ENCODE measurements at regions not wholly inside any gene's neighbourhood (a gene's known extent, or its start where the extent isn't known, plus 50 kb on each side); places are given as distances from the start of the nearest gene placed in this dataset.

DNA sequence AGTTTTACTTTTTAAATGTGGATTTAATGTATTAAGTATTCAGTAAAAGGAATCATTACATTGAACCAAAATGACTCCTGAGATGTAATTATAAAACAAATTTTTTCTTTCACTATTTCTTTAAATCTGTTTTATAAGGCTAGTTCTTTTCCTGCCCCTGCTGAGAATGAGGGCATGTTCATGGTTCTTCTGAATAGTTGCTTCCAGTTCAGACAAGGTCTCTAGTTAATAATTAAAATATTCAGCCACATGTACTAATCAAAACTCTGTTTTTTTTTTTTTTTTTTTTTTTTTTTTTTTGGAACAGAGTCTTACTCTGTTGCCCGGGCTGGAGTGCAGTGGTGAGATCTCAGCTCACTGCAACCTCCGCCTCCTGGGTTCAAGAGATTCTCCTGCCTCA, 321.2 kb downstream of the DNAJB9 start:
- peak; percentile 28 for TF ChIP-seq YY1 (IDR thresholded peaks at IDR 0.05)
- TF ChIP-seq, protein P1, sequence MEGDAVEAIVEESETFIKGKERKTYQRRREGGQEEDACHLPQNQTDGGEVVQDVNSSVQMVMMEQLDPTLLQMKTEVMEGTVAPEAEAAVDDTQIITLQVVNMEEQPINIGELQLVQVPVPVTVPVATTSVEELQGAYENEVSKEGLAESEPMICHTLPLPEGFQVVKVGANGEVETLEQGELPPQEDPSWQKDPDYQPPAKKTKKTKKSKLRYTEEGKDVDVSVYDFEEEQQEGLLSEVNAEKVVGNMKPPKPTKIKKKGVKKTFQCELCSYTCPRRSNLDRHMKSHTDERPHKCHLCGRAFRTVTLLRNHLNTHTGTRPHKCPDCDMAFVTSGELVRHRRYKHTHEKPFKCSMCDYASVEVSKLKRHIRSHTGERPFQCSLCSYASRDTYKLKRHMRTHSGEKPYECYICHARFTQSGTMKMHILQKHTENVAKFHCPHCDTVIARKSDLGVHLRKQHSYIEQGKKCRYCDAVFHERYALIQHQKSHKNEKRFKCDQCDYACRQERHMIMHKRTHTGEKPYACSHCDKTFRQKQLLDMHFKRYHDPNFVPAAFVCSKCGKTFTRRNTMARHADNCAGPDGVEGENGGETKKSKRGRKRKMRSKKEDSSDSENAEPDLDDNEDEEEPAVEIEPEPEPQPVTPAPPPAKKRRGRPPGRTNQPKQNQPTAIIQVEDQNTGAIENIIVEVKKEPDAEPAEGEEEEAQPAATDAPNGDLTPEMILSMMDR (IDR thresholded peaks at IDR 0.05; ENCODE audit: low read depth, low read length, missing input control): no peak
- no peak for TF ChIP-seq REST (IDR thresholded peaks at IDR 0.05)
- TF ChIP-seq, protein P2, sequence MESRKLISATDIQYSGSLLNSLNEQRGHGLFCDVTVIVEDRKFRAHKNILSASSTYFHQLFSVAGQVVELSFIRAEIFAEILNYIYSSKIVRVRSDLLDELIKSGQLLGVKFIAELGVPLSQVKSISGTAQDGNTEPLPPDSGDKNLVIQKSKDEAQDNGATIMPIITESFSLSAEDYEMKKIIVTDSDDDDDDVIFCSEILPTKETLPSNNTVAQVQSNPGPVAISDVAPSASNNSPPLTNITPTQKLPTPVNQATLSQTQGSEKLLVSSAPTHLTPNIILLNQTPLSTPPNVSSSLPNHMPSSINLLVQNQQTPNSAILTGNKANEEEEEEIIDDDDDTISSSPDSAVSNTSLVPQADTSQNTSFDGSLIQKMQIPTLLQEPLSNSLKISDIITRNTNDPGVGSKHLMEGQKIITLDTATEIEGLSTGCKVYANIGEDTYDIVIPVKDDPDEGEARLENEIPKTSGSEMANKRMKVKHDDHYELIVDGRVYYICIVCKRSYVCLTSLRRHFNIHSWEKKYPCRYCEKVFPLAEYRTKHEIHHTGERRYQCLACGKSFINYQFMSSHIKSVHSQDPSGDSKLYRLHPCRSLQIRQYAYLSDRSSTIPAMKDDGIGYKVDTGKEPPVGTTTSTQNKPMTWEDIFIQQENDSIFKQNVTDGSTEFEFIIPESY (IDR thresholded peaks at IDR 0.05): no peak

All from liver (tissue), 2 donors.